Skeletal muscle satellite cell (primary cell): ENCODE measurements at regions not wholly inside any gene's neighbourhood (a gene's known extent, or its start where the extent isn't known, plus 50 kb on each side); places are given as distances from the start of the nearest gene placed in this dataset.

Experiments used
- H3K27me3 ChIP-seq: 2 replicates; pipeline ENCODE4 v1.7.0; 2013; ENCODE audit warnings: low read length; ENCODE audit not compliant: control insufficient read depth, insufficient read depth
- H3K36me3 ChIP-seq: 2 replicates; pipeline ENCODE4 v1.7.0; 2013; ENCODE audit warnings: mild to moderate bottlenecking, control low read depth, low read length; ENCODE audit not compliant: insufficient read depth
- H3K4me1 ChIP-seq: 2 replicates; pipeline ENCODE4 v1.7.0; 2013; ENCODE audit warnings: low read length; ENCODE audit not compliant: control insufficient read depth, insufficient read depth
- H3K4me2 ChIP-seq: 2 replicates; pipeline ENCODE4 v1.7.0; 2013; ENCODE audit warnings: mild to moderate bottlenecking, low read length
- H3K4me3 ChIP-seq: 2 replicates; pipeline ENCODE4 v1.7.0; 2013; ENCODE audit warnings: low read length
- H3K9ac ChIP-seq: 2 replicates; pipeline ENCODE4 v1.7.0; 2013; ENCODE audit warnings: mild to moderate bottlenecking, low read depth, low read length, moderate library complexity
- H3K9me3 ChIP-seq: replicated peaks from 2 replicates; pipeline ENCODE4 v1.7.0; 2013; ENCODE audit warnings: mild to moderate bottlenecking, control low read depth, low read length

GRCh38 chrX:124488412-124489161, 142.2 kb downstream of the SH2D1A start:
- Histone ChIP-seq H3K9ac (no peak overlapping the region), H3K9me3 (no peaks in the 10 kb centered on the region), H3K4me2 (no peak overlapping the region), H3K36me3 (no peaks in the 10 kb centered on the region), H3K4me3 (no peak overlapping the region), H3K4me1 (no peaks in the 10 kb centered on the region), H3K27me3 (no peaks in the 10 kb centered on the region)

GRCh38 chrX:124493984-124494383, 147.6 kb downstream of the SH2D1A start:
- H3K4me3 ChIP-seq, result no peak overlapping the region
- no peaks in the 10 kb centered on the region for H3K9me3 ChIP-seq
- H3K36me3 ChIP-seq, result no peaks in the 10 kb centered on the region
- no peak overlapping the region for H3K9ac ChIP-seq
- H3K4me2 ChIP-seq, result no peak overlapping the region
- no peaks in the 10 kb centered on the region for H3K27me3 ChIP-seq
- H3K4me1 ChIP-seq, result no peaks in the 10 kb centered on the region

GRCh38 chrX:124497386-124497785, 151.0 kb downstream of the SH2D1A start:
- Histone ChIP-seq H3K4me1 (no peaks in the 10 kb centered on the region), H3K4me3 (no peak overlapping the region), H3K9me3 (no peaks in the 10 kb centered on the region), H3K36me3 (no peaks in the 10 kb centered on the region), H3K9ac (no peak overlapping the region), H3K4me2 (no peak overlapping the region), H3K27me3 (no peaks in the 10 kb centered on the region)

GRCh38 chrX:124501586-124501985, 155.2 kb downstream of the SH2D1A start:
- Histone ChIP-seq H3K4me3 (no peak overlapping the region), H3K36me3 (no peaks in the 10 kb centered on the region), H3K4me1 (no peaks in the 10 kb centered on the region), H3K9me3 (no peaks in the 10 kb centered on the region), H3K9ac (no peak overlapping the region), H3K4me2 (no peak overlapping the region), H3K27me3 (no peaks in the 10 kb centered on the region)

- H3K4me2 ChIP-seq, result no peak overlapping the region
- no peak overlapping the region for H3K9ac ChIP-seq
- no peak overlapping the region for H3K4me3 ChIP-seq
- H3K27me3 ChIP-seq, result no peaks in the 10 kb centered on the region
- no peaks in the 10 kb centered on the region for H3K36me3 ChIP-seq
- no peaks in the 10 kb centered on the region for H3K9me3 ChIP-seq
- no peaks in the 10 kb centered on the region for H3K4me1 ChIP-seq
These were observed 155.8 kb downstream of the SH2D1A start for GRCh38 chrX:124502166-124502565.

GRCh38 chrX:124502599-124502998, 156.2 kb downstream of the SH2D1A start:
- Histone ChIP-seq H3K4me1 (no peaks in the 10 kb centered on the region), H3K9ac (no peak overlapping the region), H3K9me3 (no peaks in the 10 kb centered on the region), H3K36me3 (no peaks in the 10 kb centered on the region), H3K4me3 (no peak overlapping the region), H3K27me3 (no peaks in the 10 kb centered on the region), H3K4me2 (no peak overlapping the region)

GRCh38 chrX:124504111-124504983, 158.0 kb downstream of the SH2D1A start:
- Histone ChIP-seq H3K9ac (no peak overlapping the region), H3K4me3 (no peak overlapping the region), H3K36me3 (no peaks in the 10 kb centered on the region), H3K4me2 (no peak overlapping the region), H3K27me3 (no peaks in the 10 kb centered on the region), H3K9me3 (no peaks in the 10 kb centered on the region), H3K4me1 (no peaks in the 10 kb centered on the region)

GRCh38 chrX:124506066-124506465, 159.7 kb downstream of the SH2D1A start:
- no peaks in the 10 kb centered on the region for H3K36me3 ChIP-seq
- H3K9me3 ChIP-seq, result no peaks in the 10 kb centered on the region
- H3K4me3 ChIP-seq, result no peak overlapping the region
- no peak overlapping the region for H3K4me2 ChIP-seq
- H3K4me1 ChIP-seq, result no peaks in the 10 kb centered on the region
- H3K9ac ChIP-seq, result no peak overlapping the region
- no peaks in the 10 kb centered on the region for H3K27me3 ChIP-seq

GRCh38 chrX:124507246-124507645, 160.9 kb downstream of the SH2D1A start:
- Histone ChIP-seq H3K4me2 (no peak overlapping the region), H3K9ac (no peak overlapping the region), H3K4me1 (no peaks in the 10 kb centered on the region)

GRCh38 chrX:124518885-124519284, 172.5 kb downstream of the SH2D1A start:
- H3K4me2 ChIP-seq, result peak overlapping the region; percentile 23

More at GRCh38 chrX:124507246-124507645, 160.9 kb downstream of the SH2D1A start:
- Histone ChIP-seq H3K27me3 (no peaks in the 10 kb centered on the region), H3K36me3 (no peaks in the 10 kb centered on the region), H3K4me3 (no peak overlapping the region), H3K9me3 (no peaks in the 10 kb centered on the region)

GRCh38 chrX:124524852-124525251, 178.5 kb downstream of the SH2D1A start:
- Histone ChIP-seq H3K9me3 (no peaks in the 10 kb centered on the region), H3K4me3 (no peak overlapping the region), H3K4me1 (no peaks in the 10 kb centered on the region), H3K36me3 (no peaks in the 10 kb centered on the region), H3K9ac (no peak overlapping the region), H3K4me2 (no peak overlapping the region), H3K27me3 (no peaks in the 10 kb centered on the region)

More at GRCh38 chrX:124518885-124519284, 172.5 kb downstream of the SH2D1A start:
- Histone ChIP-seq H3K4me3 (no peak overlapping the region), H3K27me3 (no peaks in the 10 kb centered on the region), H3K9ac (no peak overlapping the region), H3K4me1 (no peaks in the 10 kb centered on the region), H3K36me3 (no peaks in the 10 kb centered on the region), H3K9me3 (no peaks in the 10 kb centered on the region)
